HUES64 (cell line): ENCODE measurements at regions not wholly inside any gene's neighbourhood (a gene's known extent, or its start where the extent isn't known, plus 50 kb on each side); places are given as distances from the start of the nearest gene placed in this dataset.
"Not testable (repeated sequence)": the region's sequence is repeated elsewhere in the genome, so short reads cannot be mapped to it uniquely, and the experiment has no call there.

Source experiments
- H3K27ac ChIP-seq: 2 replicates; pipeline ENCODE4 v1.7.0; 2013; ENCODE audit warnings: low read depth, low read length, inconsistent platforms
- H3K27me3 ChIP-seq: 2 replicates; pipeline ENCODE4 v1.6.1; 2013; ENCODE audit warnings: mild to moderate bottlenecking, low read length; ENCODE audit not compliant: insufficient read depth
- H3K36me3 ChIP-seq: 2 replicates; pipeline ENCODE4 v1.6.1; 2013; ENCODE audit warnings: mild to moderate bottlenecking, low read length; ENCODE audit not compliant: insufficient read depth
- H3K4me1 ChIP-seq: 2 replicates; pipeline ENCODE4 v1.6.1; 2013; ENCODE audit warnings: mild to moderate bottlenecking, low read length, moderate library complexity; ENCODE audit not compliant: insufficient read depth
- H3K4me3 ChIP-seq: 2 replicates; pipeline ENCODE4 v1.5.1; 2013; ENCODE audit warnings: mild to moderate bottlenecking, low read length, moderate library complexity
- H3K9ac ChIP-seq: 2 replicates; pipeline ENCODE4 v1.6.1; 2013; ENCODE audit warnings: mild to moderate bottlenecking, low read depth, low read length
- H3K9me3 ChIP-seq: 2 replicates; pipeline ENCODE4 v1.6.1; 2013; ENCODE audit warnings: low read depth, low read length; ENCODE audit not compliant: insufficient read depth
- WGBS: fragments of 150-250, 120-280 bp; methylation state at CpG from one replicate; pipeline ENCODE4 v1.1.7; 2013; ENCODE audit warnings: missing lambda C conversion rate; 5-methylcytosine and 5-hydroxymethylcytosine counted together

DNA sequence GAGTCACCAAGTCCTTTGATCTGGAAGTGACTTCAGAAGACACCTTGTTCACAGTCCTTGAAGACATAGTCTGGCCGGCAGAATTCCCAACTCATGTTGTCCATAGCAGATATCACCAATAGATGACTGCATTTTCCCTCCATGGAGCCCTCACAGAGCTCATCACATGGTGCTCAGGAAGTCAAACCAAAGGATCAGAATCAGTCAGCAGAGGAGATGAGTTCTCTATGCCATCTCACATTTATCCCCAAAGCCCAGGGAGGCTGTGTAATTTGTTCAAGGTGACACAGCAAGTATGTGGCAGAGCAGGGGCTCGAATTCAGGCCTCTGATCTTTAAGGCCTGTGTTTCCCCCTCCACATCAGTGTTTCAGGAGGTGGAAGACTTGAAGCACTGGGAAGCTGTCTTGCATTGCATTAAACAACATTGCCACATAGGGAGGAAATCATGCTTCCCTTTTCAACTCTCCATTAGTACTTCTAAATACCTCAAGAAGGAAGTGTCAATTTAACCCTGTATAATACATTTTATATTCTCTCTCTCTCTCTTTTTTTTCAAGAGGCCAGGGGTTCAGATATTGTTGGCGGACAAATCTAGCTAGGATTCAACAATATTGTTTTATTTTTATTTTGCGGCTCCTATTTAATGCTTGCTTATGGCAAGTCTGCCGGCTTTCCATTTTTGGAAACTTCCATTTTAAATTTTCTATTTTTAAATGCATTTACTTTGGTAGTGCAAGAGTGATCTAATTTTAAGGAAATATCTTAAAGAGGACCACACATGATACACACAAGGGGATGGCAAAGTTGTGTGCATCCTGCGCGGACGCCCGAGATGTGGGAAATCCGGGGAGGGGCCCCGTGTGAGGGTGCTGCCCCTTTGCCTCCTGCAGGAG is 61.9 kb downstream of the NPIPB5 start:
- not testable (repeated sequence) for H3K27me3 ChIP-seq, H3K4me1 ChIP-seq, H3K9ac ChIP-seq, H3K9me3 ChIP-seq, H3K27ac ChIP-seq, H3K4me3 ChIP-seq, H3K36me3 ChIP-seq
- WGBS, result 88% methylated on average over 1 of the region's 11 CpGs

DNA sequence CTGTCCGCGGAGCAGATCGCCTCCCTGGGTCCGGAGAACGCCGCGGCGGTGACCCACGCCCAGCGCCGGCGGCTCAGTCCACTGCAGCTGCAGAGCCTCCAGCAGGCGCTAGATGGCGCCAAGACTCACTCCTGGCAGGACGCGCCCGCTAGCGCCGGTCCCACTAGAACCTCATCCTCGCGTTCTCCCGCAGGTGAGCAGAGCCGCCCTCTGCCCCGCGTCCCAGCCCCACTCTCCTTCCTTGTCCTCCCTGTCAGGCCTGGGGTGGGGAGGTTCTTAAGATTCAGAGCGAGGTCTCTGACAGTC is 62.5 kb downstream of the NPIPB5 start:
- H3K27me3 ChIP-seq, H3K4me3 ChIP-seq, H3K36me3 ChIP-seq, H3K4me1 ChIP-seq, H3K9ac ChIP-seq, H3K9me3 ChIP-seq, H3K27ac ChIP-seq: not testable (repeated sequence)
- WGBS, result no CpG with 5 or more reads among the region's 26 CpGs

DNA sequence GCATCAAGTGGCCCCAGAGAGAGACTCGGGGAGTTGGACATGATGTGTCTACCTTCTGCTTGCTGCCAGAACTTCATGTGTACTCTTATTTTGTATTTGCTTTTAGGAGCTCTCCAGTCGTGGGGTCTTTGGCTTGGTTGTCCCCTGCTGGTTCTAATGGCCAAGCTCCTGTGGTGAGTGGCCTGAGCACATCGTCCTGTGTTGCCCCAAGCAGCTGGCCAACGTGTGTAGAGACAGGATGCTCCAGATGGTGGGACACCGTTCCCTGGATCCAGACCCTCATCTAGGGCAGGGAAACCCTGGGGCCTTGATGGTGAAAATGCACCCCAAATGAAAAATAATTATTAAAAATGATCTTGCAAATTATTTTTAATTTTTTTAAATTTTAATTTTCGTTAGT is 65.8 kb downstream of the NPIPB5 start:
- not testable (repeated sequence) for H3K4me1 ChIP-seq, H3K9me3 ChIP-seq, H3K27me3 ChIP-seq, H3K9ac ChIP-seq, H3K4me3 ChIP-seq, H3K36me3 ChIP-seq, H3K27ac ChIP-seq
- 70% methylated on average over 4 of the region's 6 CpGs for WGBS

DNA sequence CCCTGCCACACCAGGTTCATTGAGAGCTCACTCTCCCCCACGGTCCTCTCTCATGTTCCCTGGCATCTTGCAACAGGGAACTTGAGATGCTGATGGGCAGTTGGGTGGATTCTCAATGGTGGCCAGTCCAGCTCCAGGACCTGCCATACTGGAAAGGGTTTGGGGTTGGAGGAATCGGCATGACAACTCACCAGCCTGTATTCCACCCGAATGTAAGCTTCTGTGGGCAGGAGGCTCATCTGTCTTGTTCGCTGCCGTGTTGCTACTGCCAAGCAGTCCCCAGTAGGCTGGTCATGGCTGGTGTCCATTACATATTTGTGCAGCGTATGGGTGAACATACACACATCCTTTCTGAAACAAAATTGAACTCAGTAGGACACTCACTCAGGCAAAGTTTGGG is 72.5 kb downstream of the NPIPB5 start:
- not testable (repeated sequence) for H3K9ac ChIP-seq, H3K36me3 ChIP-seq, H3K4me3 ChIP-seq, H3K4me1 ChIP-seq, H3K27ac ChIP-seq, H3K9me3 ChIP-seq, H3K27me3 ChIP-seq
- 95% methylated on average over 4 of the region's 6 CpGs for WGBS

DNA sequence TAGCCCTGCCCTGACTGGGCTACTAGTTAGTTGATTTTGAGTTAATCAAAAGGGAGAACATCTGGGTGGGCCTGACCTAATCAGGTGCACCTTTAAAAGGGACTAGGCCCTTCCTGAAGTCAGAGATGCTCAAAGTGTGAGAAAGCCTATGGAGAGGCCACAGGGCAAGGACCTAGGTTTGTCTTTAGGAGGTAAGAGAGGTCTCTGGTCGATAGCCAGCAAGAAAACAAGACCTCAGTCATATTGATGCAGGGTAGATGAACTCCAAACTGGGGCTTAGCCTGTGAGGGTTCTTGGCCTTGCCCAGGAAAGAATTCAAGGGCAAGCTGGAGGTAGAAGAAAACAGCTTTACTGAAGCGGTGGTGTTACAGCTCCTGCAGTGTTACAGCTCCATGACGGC is 73.8 kb downstream of the NPIPB5 start:
- not testable (repeated sequence) for H3K4me1 ChIP-seq, H3K27ac ChIP-seq, H3K27me3 ChIP-seq, H3K9me3 ChIP-seq, H3K4me3 ChIP-seq, H3K36me3 ChIP-seq, H3K9ac ChIP-seq
- 89% methylated on average over 1 of the region's 3 CpGs for WGBS

DNA sequence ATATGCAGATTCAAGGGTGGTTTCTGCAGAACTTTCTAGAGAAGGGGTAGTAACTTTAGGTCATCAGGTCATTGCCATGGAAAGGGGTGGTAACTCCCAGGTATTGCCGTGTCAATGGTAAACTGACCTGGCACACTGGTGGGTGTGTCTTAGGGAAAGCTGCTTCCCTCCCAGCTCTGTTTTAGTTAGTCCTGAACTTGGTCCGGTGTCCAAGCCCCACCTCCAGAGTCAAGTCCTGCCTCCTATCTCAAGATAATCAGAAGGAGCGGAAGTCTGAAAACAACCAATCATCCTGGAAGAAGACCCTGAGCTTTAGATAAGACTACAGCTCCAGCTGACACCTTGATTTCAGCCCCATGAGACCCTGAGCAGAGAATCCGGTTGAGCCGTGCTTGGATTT is 74.2 kb downstream of the NPIPB5 start:
- H3K27ac ChIP-seq, H3K27me3 ChIP-seq: not testable (repeated sequence)

DNA sequence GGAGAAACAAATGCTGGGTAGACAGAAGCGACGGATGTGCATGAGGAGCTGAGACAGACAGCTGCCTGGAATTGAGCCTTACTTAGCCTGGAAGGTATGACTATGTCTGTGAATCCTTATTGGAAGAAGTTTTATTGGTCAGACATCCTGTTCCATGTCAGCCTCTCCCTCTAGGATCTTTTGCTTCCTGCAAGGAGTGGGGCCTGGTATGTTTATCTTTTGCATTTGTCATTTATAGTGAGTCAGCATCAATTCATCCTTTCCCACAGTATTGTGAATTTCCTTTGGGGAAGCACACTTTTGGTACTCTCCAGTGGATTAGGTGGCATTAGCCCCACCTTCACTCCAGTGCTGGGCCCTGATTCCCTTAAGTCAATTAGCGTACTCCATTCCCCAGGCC is 74.7 kb downstream of the NPIPB5 start:
- H3K9me3 ChIP-seq, H3K36me3 ChIP-seq, H3K27ac ChIP-seq, H3K4me3 ChIP-seq, H3K27me3 ChIP-seq, H3K9ac ChIP-seq, H3K4me1 ChIP-seq: not testable (repeated sequence)
- 100% methylated on average over 2 of the region's 3 CpGs for WGBS

More for the DNA sequence above, 74.2 kb downstream of the NPIPB5 start:
- H3K9ac ChIP-seq, H3K36me3 ChIP-seq, H3K4me1 ChIP-seq, H3K9me3 ChIP-seq, H3K4me3 ChIP-seq: not testable (repeated sequence)
- no CpG with 5 or more reads among the region's 5 CpGs for WGBS

DNA sequence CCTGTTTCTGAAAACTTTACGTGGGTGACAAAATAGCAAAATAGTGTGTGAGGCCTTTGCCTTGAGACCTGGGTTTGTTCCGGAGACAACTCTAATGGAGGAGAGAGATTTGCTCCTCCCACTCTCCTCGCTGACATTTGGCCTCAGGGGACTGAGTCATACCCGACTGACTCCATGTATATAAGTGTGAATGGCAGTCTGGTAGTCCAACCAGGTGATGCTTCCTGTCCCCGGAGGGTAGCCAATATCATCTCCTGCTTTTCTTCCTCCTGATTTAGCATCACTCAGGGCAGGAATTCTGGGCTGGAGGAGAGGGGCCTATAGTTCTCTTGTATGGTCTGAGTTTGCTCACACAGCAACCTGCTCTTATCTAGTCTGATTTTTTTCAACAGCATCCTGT is 76.0 kb downstream of the NPIPB5 start:
- H3K27me3 ChIP-seq, H3K9ac ChIP-seq, H3K4me1 ChIP-seq, H3K4me3 ChIP-seq, H3K9me3 ChIP-seq, H3K27ac ChIP-seq, H3K36me3 ChIP-seq: not testable (repeated sequence)
- WGBS, result no CpG with 5 or more reads among the region's 5 CpGs

DNA sequence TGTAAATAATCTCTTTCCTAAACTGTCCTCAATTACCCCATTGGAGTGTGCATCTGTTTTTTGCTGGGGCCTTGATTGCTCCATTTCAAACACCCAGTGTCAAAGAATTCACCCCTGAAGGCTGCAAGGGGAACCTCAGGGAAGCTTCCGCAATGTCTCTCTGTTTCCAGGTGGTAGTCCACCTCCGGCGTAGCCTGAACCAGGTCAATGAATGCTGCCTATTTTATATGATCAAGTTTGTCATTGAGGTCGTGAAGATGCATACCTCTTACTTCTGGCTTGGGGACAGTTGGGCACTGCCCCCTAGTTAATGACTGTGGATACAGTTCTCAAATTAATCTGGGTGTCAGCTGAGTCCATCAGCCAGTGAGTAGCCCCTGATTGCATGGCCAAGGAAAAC is 79.1 kb downstream of the NPIPB5 start:
- H3K36me3 ChIP-seq, H3K9me3 ChIP-seq, H3K9ac ChIP-seq, H3K27ac ChIP-seq, H3K4me1 ChIP-seq, H3K4me3 ChIP-seq, H3K27me3 ChIP-seq: not testable (repeated sequence)
- WGBS, result 94% methylated on average over 4 of the region's 4 CpGs

DNA sequence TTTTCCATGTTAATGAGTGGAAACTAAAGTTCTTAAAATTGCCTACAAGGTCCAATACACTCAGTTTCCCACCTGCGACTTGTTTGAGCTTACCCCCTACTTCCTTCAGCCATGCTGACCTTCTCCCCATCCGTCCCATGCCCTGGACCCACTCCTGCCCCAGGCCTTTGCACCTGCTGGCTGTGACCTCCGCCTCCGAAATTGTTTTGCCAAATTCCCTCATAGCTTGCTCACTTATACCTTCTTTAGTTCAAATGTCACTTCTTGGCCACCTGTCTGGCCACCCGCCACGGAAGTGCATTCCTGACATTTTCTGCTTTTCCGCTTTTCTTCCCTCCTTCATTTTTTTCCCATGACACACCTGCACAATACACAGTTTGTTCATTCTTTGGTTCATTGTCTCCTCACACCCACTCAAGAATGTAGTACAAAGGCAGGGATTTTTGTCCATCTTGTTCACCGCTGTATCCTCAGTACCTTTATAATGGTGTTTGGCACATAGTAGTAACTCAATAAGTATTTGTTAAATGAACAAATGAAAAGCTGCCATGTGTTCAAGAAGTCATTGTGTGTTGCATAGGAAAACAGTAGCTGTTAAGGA is 85.9 kb downstream of the NPIPB5 start:
- H3K9ac ChIP-seq, H3K9me3 ChIP-seq, H3K4me1 ChIP-seq, H3K36me3 ChIP-seq, H3K4me3 ChIP-seq, H3K27me3 ChIP-seq, H3K27ac ChIP-seq: not testable (repeated sequence)
- WGBS, result no CpG with 5 or more reads among the region's 8 CpGs

DNA sequence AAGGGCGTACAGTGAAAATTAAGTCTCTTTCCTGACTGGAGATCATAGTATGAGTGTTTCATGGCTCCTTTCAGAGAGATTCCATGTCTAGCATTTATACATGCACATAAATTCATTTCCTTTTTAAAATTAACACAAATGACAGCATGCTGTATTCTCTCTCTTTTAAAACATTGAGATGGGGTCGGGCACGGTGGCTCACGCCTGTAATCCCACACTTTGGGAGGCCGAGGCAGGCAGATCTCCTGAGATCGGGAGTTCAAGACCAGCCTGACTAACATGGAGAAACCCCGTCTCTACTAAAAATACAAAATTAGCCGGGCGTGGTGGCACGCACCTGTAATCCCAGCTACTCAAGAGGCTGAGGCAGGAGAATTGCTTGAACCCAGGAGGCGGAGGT is 93.1 kb downstream of the NPIPB5 start:
- H3K9me3 ChIP-seq, H3K27ac ChIP-seq, H3K27me3 ChIP-seq, H3K9ac ChIP-seq, H3K36me3 ChIP-seq, H3K4me3 ChIP-seq, H3K4me1 ChIP-seq: not testable (repeated sequence)
- WGBS, result no CpG with 5 or more reads among the region's 11 CpGs

DNA sequence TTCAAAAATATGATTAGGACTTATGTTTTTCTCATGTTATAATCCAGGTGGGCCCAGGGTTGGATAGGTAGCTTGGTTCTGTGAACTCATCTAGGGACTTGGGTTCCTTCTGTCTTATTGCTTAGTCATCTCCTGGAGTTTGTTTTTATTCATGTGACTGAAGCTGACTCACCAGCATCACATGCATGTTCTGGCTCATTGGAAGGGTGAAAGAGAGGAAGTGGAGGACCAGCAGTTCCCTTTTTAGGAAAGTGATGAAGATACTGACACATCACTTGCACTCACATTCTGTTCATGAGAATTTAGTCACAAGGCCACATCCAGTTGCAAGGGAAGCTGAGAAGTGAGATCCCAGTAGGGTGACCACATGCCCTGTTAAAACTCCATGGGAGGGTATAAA is 95.9 kb downstream of the NPIPB5 start:
- H3K27ac ChIP-seq, result not testable (repeated sequence)

More for the DNA sequence above, 95.9 kb downstream of the NPIPB5 start:
- not testable (repeated sequence) for H3K9ac ChIP-seq, H3K4me3 ChIP-seq, H3K4me1 ChIP-seq, H3K9me3 ChIP-seq, H3K27me3 ChIP-seq, H3K36me3 ChIP-seq
